HG02678 (cell line): ENCODE measurements at regions not wholly inside any gene's neighbourhood (a gene's known extent, or its start where the extent isn't known, plus 50 kb on each side); places are given as distances from the start of the nearest gene placed in this dataset.

Source experiments
- ATAC-seq: cut with Tn5 transposase; IDR thresholded peaks from one replicate; pipeline ENCODE4 v1.9.1; 2021; ENCODE audit warnings: mild to moderate bottlenecking, moderate library complexity; ENCODE audit not compliant: unreplicated experiment

DNA sequence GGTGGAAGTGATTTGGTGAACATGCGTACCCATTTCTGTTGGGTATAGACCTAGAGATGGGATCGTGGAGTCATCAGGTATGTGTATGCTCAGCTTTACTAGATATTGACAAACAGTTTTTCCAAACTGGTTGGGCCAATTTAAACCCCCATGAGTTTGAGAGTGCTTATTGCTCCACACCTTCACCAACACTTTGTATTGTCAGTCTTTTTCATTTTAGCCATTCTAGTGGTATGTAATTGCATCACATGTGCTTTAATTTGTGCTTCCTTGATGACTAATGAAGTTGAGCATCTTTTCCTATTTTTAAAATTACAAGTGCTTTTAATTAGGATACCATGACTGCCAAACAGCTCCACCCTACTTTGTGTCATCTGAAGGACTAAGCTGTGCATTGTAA is 158.9 kb upstream of the AKIRIN2 start:
- no peak for ATAC-seq

DNA sequence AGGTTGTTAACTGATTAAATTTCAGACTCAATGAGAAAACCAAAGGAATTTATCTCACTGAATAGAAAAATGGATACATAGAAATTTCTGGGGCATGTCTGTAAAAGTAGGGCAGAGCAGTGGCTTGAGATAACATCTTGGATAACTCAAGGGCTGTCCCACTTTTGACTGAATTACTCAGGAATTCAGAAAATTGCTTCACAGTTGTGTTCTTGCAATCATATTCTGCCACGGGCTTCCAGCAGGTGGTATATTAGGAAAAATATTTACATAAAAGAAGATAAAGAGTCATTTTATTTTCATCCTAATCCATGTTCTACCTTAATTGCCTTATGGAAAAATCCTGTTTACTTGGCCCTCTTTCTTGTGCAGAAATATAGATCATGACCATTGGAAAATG is 156.4 kb upstream of the AKIRIN2 start:
- ATAC-seq: no peak

DNA sequence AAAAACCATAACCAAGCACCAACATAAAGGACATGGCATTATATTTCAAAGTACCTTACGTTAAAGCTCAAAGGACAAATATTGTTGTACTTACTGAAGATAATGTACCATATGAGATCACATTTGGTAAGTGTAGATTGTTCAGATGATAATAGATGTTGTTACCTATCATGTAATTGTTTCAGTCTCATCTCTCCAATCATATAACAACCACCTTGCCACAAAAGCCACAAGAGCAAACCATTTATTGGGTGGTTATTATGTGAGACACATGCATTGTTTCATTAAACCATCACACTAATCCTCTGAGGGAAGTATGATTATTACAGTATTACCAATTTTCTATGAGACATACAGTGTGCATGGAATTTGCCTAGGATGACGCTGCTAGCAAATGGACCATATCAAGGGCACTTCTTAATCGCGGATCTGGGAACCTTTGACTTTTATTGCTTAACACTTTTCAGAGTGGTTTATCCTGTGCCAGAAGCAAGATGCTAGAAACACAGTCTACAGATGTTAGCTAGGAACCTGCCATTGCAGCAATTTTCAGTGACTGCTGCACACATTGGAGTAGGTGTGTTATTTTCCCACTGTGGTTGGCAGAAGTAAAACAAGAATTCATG is 149.8 kb upstream of the AKIRIN2 start:
- no peak for ATAC-seq

DNA sequence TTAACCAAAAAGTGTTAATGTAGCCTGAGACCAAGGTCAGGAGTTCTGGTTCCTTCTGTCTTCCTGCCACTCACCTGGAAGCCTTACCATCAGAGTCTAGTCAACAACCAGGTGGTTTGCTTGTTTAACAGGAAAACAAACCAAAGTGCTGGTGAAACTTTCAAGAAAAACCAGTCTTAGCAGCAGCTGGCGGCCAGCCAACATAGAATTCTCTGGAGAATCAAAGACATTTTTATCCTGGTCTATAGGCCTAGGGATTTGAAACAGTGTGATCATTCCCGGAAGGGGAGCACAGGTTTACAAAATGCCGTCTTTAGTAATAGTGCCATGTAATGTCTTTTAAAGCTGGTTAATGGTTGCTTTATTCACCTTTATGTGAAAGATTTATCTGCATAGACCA is 146.6 kb upstream of the AKIRIN2 start:
- no peak for ATAC-seq

DNA sequence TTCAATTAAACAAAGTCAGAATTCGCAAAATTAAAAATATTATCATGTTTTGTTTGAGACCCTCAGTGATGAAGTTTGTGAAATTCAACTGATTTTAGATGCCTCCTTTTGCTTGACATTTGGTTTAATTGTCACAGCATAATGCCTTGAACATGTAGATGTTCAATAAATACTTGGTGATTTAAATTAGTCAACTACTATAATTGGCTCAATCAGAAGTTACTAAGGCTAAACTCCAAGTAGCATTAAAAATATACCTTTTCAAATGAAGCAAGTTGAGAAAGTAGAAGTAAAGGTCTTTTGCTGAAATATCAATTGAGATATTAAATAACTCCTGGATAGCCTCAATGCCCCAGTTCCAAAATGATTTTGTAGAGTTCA is 145.8 kb upstream of the AKIRIN2 start:
- no peak for ATAC-seq

DNA sequence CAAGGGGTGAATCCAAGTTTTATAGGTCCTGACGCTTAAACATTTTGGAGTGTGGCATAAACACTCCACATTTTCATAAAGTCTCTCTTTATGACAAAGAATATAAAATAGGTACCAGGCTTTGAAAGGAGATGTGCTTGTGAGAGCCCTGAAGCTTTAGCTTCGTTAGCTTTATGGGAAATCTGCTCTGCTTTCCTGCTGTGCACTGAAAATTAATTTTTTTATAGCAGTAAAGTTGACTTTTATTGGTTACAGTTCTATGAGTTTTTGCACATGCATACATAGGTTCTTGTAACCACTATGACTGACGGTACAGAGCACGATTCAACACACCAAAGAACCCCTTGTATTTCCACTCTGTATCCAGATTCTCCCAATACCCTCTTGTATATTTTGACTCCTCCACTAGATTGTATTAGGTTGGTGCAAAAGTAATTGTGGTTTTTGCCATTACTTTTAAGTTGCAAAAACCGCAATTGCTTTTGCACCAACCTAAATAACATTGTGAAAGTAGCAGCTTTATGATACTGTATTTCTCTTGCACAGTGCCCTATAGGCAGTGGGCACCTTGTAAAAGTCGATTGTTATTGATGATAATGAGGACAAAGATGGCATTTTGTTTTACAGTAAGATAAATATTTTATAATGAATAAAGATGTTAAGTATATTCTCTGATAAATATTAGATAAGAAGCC is 145.2 kb upstream of the AKIRIN2 start:
- ATAC-seq: no peak

DNA sequence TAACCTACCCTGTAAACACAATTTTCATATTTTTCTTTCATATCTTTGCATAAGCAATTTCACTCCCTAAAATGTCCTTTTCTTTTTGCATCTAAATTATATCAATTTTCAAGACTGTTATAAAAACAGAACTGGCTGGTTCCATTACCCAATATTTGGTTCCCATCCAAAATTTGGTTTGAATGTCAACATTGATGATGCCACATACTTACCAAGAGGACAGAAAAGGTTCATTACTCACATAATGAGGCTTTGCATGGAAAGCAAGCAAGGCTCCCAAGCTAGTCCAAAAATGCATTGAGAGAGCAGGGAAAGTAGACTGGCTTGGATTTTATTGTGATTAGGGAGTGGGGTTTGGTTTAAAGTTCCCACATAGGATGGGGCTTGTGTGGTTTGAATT is 144.4 kb upstream of the AKIRIN2 start:
- no peak for ATAC-seq

DNA sequence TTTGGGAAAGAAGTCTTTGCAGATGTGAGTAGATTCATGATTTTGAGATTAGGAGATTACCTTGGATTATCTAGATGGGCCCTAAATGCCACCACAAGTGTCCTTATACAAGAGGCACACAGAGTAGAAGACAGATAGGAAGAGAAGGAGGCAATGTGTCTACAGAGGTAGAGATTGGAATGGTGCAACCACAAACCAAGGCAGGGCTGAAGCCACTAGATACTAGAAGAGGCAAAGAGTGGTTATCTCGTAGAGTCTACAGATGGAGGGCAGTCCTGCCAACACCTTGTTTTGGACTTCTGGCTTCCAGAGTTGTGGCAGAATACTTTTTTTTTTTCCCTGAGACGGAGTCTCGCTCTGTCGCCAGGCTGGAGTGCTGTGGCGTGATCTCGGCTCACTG is 138.3 kb upstream of the AKIRIN2 start:
- no peak for ATAC-seq

DNA sequence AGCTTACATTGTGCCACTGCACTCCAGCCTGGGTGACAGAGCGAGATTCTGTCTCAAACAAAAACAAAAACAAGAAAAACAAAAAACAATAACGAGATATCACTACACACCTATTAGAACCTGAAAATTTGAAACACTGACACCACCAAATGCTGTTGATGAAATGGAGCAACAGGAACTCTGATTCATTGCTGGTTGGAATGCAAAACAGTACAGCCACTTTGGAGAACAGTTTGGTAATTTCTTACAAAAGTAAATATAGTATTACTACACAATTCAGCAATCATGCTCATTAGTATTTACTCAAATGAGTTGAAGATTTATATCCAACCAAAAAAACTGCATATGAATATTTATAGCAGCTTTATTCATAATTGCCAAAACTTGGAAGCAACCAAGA is 135.8 kb upstream of the AKIRIN2 start:
- no peak for ATAC-seq

DNA sequence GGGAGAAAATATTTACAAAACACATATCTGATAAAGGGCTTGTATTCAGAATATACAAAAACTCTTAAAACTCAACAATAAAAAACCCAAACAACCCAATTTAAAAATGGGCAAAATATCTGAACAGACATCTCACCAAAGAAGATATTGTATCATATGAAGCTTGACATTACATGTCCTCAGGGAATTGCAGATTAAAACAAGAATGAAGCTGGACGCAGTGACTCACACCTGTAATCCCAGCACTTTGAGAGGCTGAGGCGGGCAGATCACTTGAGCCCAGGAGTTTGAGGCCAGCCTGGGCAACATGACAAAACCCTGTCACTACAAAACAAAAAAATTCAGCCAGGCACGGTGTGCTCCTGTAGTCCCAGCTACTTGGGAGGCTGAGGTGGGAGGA is 135.4 kb upstream of the AKIRIN2 start:
- no peak for ATAC-seq

DNA sequence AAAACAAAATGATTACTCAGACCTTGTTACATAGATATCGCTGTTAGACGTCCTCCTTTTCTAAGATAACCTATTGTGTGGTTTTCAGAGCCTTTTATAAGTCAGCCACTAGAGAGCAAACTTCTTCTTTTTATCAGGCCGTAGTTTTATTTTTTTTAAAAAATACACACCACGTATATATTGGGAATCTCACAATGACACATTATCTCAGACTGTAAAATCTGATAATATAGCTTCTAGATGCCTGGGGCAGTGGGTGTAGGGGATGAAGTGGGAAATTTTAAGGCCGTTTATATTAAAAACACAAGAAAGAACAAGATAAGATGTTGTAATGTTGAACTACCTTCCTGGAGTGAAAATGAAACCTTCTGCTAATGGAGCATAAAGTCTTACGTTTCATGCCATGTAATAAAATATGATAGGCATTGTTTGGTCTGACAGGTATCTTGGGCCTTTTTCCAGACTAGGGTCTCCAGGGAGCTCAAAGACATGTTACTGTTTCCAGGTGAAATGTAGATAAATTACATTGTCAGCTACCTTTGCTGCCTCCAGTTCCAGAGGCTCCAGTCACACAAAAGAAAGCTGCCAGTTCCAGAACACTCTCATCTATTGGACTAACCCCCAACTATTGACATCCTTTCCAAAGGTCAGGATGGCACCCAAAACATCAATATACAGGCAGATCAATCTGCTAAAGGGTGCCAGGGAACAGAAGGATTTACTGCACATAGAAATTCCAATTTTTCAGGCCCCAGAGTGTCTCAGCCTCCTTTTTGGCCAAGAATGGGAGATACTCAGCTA is 130.2 kb upstream of the AKIRIN2 start:
- peak; percentile 66 for ATAC-seq

DNA sequence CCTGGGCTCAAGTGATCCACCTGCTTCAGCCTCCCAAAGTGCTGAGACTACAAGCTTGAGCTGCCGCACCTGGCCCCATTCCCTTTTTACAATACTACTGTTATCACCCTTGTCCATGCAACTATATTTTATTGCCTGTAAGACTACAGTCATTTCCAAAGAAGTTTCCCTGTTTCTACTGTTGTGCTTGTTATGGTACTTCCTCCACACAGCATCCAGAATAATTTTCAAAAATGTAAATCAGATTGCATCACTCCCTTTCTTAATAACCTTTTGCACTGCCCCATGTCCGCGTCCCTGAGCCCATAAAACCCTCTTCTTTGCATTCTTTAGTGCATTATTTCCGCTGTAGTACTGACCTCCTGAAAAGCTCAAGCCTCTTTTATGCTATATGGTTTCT is 128.9 kb upstream of the AKIRIN2 start:
- no peak for ATAC-seq

DNA sequence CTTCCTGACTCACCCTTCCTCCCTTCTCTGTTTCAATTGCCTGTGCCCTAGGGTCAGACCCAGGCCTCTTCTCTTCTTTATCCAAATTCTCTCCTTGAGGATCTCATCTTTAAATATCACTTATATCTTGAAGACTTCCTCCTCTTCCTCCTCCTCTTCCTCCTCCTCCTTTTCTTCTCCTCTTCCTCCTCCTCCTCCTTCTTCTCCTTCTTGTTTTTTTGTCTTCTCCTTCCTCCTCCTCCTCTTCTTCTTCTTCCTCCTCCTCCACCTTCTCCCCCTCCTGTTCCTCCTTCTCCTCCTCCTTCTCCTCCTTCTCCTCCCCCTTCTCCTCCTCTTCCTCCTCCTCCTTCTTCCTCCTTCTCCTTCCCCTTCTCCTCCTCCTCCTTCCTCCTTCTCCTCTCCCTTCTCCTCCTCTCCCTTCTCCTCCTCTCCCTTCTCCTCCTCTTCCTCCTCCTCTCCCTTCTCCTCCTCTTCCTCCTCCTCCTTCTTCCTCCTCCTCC is 127.6 kb upstream of the AKIRIN2 start:
- ATAC-seq: no peak

DNA sequence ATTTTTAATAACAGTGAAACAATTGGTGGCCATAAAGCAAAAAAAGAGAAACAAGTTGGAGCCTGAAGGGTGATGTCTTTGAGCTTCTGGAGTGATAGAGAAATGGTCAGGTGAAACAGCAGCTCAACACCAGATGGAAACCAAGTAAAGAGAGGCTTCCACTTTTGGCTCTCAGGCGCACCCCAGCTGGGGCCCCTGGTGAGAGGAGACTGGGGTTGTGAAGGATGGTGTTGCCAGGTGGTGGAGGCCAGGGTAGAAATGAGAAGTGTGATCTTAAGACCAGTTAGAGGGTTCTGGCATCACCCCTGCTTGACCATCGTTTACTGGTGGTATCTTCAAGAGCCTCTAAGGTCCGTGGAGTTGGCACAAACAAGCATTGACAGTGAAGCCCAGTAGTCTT is 126.0 kb upstream of the AKIRIN2 start:
- ATAC-seq: peak; percentile 53

DNA sequence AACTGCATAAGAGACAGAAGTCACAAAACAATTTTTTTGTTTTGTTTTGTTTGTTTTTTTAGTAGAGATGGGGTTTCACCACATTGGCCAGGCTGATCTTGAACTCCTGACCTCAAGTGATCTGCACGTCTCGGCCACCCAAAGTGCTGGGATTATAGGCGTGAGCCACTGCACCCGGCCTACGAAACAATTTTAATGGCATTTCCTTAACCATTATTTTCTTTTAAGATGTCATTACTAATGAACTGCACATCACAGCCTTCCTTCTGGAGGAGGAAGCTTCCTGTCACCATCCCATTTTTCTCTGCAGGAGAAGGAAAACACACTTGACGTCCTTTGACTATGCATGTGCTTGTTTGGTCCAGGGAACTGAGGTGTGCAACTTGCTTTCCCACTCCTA is 125.3 kb upstream of the AKIRIN2 start:
- ATAC-seq: no peak

DNA sequence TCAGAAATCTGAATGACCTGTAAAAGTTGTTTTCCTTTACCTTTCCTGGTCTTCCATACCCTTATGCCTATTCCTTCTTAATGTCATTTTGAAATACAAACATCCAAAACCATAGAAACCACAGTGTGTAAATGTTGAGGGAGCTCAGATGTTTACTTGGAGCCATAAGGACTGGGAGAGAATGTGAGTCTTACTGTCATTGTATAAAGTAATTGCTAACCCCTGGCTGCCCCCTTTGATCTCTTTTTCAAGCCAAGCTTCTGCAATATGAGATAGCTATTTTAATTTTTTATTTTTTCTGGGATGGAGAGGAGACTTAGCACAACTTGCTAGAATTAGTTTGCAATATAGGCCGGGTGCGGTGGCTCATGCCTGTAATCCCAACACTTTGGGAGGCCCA is 124.4 kb upstream of the AKIRIN2 start:
- no peak for ATAC-seq

DNA sequence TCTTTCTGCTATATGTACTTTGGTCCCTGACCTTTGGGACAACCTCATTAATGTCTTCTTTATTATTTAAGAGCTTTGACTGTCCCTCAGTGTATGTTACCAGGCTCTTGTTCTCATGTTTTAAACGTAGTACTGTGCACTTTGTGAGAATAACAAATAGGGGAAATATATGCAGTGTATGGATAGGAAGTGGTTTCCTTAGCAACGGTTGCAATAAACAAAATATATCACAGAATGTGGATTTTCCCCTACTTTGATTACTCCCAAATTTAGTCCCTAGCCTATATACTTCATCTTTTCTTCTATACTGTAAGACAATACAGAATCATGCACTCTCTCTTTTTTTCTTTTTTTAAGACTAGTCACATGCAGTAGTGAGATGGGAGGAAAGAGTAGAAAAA is 123.8 kb upstream of the AKIRIN2 start:
- peak; percentile 46 for ATAC-seq

DNA sequence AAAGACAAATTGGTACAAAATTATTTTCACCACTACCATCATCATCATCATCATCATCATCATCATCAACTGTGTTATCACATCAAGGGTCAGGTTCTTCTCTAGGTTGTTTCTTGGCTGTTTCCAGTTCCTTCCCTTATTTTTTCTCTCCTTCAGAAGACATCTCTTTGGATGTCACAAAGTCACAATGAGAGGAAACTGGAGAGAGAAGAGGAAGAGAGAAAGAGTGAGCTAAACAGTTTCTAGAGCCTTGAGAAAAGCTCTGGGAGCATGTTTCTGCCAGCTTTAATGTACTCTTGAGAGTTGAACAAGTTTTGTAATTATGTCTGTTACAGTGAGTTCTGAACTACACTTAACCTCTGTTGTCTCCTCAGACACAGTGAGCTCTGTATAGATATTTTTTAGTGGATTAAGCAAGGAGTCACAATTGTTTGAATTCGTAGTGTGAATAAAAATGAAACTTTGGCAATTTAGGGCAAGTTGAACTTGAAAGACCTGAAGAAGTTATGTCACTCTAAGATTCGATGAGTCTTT is 123.0 kb upstream of the AKIRIN2 start:
- ATAC-seq: no peak

DNA sequence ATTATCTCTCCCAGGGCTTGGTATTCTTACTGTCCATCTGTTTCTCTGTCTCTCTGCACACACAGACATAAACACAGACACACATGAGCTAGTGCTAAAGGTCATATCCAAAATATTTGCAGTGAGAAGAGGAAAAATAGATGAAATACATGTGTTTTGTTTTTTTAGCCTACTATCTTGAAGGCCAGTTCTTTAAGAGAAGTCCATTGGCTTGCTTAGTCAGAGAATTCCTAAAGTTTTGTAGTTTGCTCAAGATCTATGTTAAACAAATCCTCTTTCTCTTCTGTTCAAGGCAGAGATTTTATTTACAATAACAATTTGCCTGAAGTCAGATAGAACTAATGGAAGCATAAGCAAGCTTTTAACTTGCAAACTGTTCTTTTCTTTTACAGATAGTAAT is 120.0 kb upstream of the AKIRIN2 start:
- ATAC-seq: no peak

DNA sequence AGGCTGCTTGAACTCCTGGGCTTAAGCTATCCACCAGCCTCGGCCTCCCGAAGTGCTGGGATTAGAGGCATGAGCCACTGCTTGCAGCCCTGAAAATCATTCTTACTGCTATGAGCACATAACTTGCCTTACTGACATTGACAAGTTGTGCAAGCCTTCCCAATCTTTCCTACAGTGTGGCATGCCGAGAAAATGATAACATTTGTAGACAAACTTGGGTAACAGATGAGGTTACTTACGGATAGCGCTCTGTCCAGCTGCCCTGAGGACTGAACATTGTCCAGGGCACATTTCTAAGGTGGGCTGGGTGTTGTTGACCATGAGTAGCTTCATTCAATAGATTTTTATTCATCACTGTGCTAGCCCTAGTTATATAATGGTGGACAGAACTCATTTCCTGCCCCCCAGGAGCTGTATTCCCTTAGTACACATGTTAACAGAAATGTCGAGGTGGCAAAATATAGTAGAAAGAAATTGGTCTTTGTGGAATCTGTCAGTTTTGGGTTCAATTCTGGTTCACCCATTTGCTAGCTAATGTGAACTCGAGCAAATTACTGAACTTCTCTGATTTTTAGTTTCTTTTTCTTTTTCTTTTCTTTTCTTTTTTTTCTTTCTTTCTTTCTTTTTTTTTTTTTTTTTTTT is 118.4 kb upstream of the AKIRIN2 start:
- no peak for ATAC-seq

DNA sequence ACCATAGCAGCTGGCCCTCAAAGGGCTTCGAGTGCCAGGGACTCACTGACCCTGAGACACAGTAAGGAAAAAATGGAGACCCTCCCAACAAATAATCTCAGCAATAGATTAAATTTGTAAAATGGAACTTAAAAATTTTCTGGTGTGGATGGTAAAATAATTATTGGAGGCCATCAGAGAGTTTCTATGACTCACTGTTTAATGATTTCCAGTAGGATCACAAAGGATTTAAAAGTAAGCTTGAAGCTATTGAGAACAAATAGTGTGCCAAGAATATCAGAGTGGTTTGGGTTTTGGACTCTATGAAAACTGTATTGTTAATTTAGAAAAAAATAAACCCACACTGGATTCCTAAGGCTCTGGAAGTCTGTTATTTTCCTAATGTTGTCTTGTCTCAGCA is 115.2 kb upstream of the AKIRIN2 start:
- no peak for ATAC-seq
